PC-9 (cell line): ENCODE measurements at regions not wholly inside any gene's neighbourhood (a gene's known extent, or its start where the extent isn't known, plus 50 kb on each side); places are given as distances from the start of the nearest gene placed in this dataset.

Source experiments
- BruUV-seq: library from RNA; stranded (reverse); fragments of 400-500 nt; replicated peaks from 2 replicates; lab custom pipeline; 2021; lab: Mats Ljungman, UMichigan
- CTCF ChIA-PET: fragments of 300-600 bp; sonication (Branson Sonifier 250); formaldehyde crosslinking; loops from one replicate; lab custom pipeline; 2022; ENCODE audit warnings: antibody characterized with exemption; lab: Charles Lee
- POLR2A ChIA-PET: fragments of 300-600 bp; sonication (Branson Sonifier 250); formaldehyde crosslinking; loops from one replicate; lab custom pipeline; 2022; ENCODE audit warnings: antibody characterized with exemption; ENCODE audit not compliant: unreplicated experiment; lab: Charles Lee
- DNase-seq, 2 experiments: peaks; one replicate each; pipeline versions ENCODE4 v3.0.0 to v3.0.0-alpha.2; 2015 to 2022; ENCODE audit warnings: mixed read lengths in 1 of 2
- H2AFZ ChIP-seq: fragments of 200-600 bp; sonication (generic); 2 replicates; pipeline ENCODE4 v1.8.1; 2017; ENCODE audit warnings: antibody characterized with exemption
- H3F3A ChIP-seq: fragments of 200-600 bp; sonication (generic); 2 replicates; pipeline ENCODE4 v1.8.1; 2017; ENCODE audit warnings: antibody characterized with exemption, mild to moderate bottlenecking, low read depth; ENCODE audit not compliant: insufficient read depth
- H3K27ac ChIP-seq: fragments of 200-600 bp; sonication (generic); 2 replicates; pipeline ENCODE4 v1.6.1; 2016; ENCODE audit warnings: mixed run types
- H3K27me3 ChIP-seq: fragments of 200-600 bp; sonication (generic); 2 replicates; pipeline ENCODE4 v1.6.1; 2016; ENCODE audit warnings: low read depth, mixed run types; ENCODE audit not compliant: insufficient read depth
- H3K36me3 ChIP-seq: fragments of 200-600 bp; sonication (generic); 2 replicates; pipeline ENCODE4 v1.6.1; 2016; ENCODE audit warnings: low read depth, mixed run types
- H3K4me1 ChIP-seq: fragments of 200-600 bp; sonication (generic); replicated peaks from 2 replicates; pipeline ENCODE4 v1.6.1; 2016; ENCODE audit warnings: mixed run types; ENCODE audit not compliant: insufficient read depth
- H3K4me2 ChIP-seq: fragments of 200-600 bp; sonication (generic); 2 replicates; pipeline ENCODE4 v1.6.1; 2017; ENCODE audit warnings: mixed run types
- H3K4me3 ChIP-seq: fragments of 200-600 bp; sonication (generic); 2 replicates; pipeline ENCODE4 v1.6.1; 2016; ENCODE audit warnings: mixed run types
- H3K79me2 ChIP-seq: fragments of 200-600 bp; sonication (generic); 2 replicates; pipeline ENCODE4 v1.6.1; 2017; ENCODE audit warnings: low read depth, mixed run types
- H3K9me2 ChIP-seq: fragments of 200-600 bp; sonication (generic); 2 replicates; pipeline ENCODE4 v1.8.1; 2017; ENCODE audit warnings: mild to moderate bottlenecking; ENCODE audit not compliant: insufficient read depth
- H3K9me3 ChIP-seq: fragments of 200-600 bp; sonication (generic); 2 replicates; pipeline ENCODE4 v1.8.1; 2016; ENCODE audit warnings: low read depth; ENCODE audit not compliant: insufficient read depth
- H4K20me1 ChIP-seq: fragments of 200-600 bp; sonication (generic); 2 replicates; pipeline ENCODE4 v1.8.1; 2017; ENCODE audit not compliant: insufficient read depth
- CTCF ChIP-seq: fragments of 200-600 bp; sonication (generic); conservative IDR thresholded peaks from 2 replicates; pipeline ENCODE4 v1.6.1; 2017; ENCODE audit warnings: mixed run types, antibody characterized with exemption, mild to moderate bottlenecking, moderate library complexity
- EZH2 ChIP-seq: fragments of 200-600 bp; sonication (generic); IDR thresholded peaks from 2 replicates; pipeline ENCODE4 v1.8.0; 2017; ENCODE audit warnings: antibody characterized with exemption, low read depth
- intact Hi-C: fragments of 100-400 bp; cut with micrococcal nuclease; formaldehyde crosslinking; loops from one replicate; pipeline ENCODE4 v1.10.0; 2022; ENCODE audit not compliant: unreplicated experiment

GRCh38 chr2:15685143-15685542 is 93.5 kb downstream of the DDX1 start:
- Histone ChIP-seq H3K27ac (no peak overlapping the region), H3K4me2 (no peak overlapping the region), H3K27me3 (peaks cover 84% of the 10 kb centered on the region), H3K4me1 (no peaks in the 10 kb centered on the region), H3F3A (no peaks in the 10 kb centered on the region; the same call in 1 of the 2 replicates), H3K79me2 (no peaks in the 10 kb centered on the region), H2AFZ (no peak overlapping the region), H3K9me3 (no peaks in the 10 kb centered on the region), H4K20me1 (no peaks in the 10 kb centered on the region), H3K9me2 (no peaks in the 10 kb centered on the region; the same call in 1 of the 2 replicates), H3K4me3 (no peak overlapping the region), H3K36me3 (no peaks in the 10 kb centered on the region)
- ChIA-PET CTCF (no interaction called here), POLR2A (no interaction called here)
- BruUV-seq, result no TSS peak
- no peak for TF ChIP-seq CTCF
- no peak for TF ChIP-seq EZH2
- intact Hi-C loops, result no loop called here
- DNase-seq, result no peak

- BruUV-seq, result no TSS peak
- intact Hi-C loops, result no loop called here
- ChIA-PET POLR2A (no interaction called here), CTCF (no interaction called here)
- Histone ChIP-seq H3K9me3 (no peaks in the 10 kb centered on the region), H3K4me1 (no peaks in the 10 kb centered on the region), H3K4me3 (no peak overlapping the region), H4K20me1 (no peaks in the 10 kb centered on the region), H3K27ac (no peak overlapping the region), H3K4me2 (no peak overlapping the region), H3K36me3 (no peaks in the 10 kb centered on the region), H2AFZ (no peak overlapping the region), H3F3A (no peaks in the 10 kb centered on the region), H3K27me3 (peaks cover 98% of the 10 kb centered on the region), H3K9me2 (no peaks in the 10 kb centered on the region; the same call in 1 of the 2 replicates), H3K79me2 (no peaks in the 10 kb centered on the region)
- no peak for DNase-seq
- TF ChIP-seq CTCF (no peak), EZH2 (no peak)
These were observed 95.0 kb downstream of the DDX1 start for GRCh38 chr2:15686643-15687042.

- no peak overlapping the region for H3K4me3 ChIP-seq
- H3K4me1 ChIP-seq, result no peaks in the 10 kb centered on the region
- no peaks in the 10 kb centered on the region for H3K79me2 ChIP-seq
- no TSS peak for BruUV-seq
- H3K9me3 ChIP-seq, result no peaks in the 10 kb centered on the region
- peaks cover 98% of the 10 kb centered on the region for H3K27me3 ChIP-seq
- POLR2A ChIA-PET, result no interaction called here
- no peaks in the 10 kb centered on the region for H3F3A ChIP-seq
- no peak for TF ChIP-seq CTCF
- TF ChIP-seq EZH2, result no peak
- no peak overlapping the region for H2AFZ ChIP-seq
- CTCF ChIA-PET, result no interaction called here
- no peak overlapping the region for H3K27ac ChIP-seq
- no peaks in the 10 kb centered on the region for H3K36me3 ChIP-seq
- no peaks in the 10 kb centered on the region; the same call in 1 of the 2 replicates for H3K9me2 ChIP-seq
- no peak for DNase-seq
- H4K20me1 ChIP-seq, result no peaks in the 10 kb centered on the region
- intact Hi-C loops, result no loop called here
- H3K4me2 ChIP-seq, result no peak overlapping the region
These were observed 95.6 kb downstream of the DDX1 start for GRCh38 chr2:15687243-15687642.
